HG03025 (cell line): ENCODE measurements at regions not wholly inside any gene's neighbourhood (a gene's known extent, or its start where the extent isn't known, plus 50 kb on each side); places are given as distances from the start of the nearest gene placed in this dataset.

Source experiments
- ATAC-seq: cut with Tn5 transposase; IDR thresholded peaks from one replicate; pipeline ENCODE4 v1.9.1; 2021; ENCODE audit warnings: mild to moderate bottlenecking, moderate library complexity; ENCODE audit not compliant: unreplicated experiment, low FRiP score

DNA sequence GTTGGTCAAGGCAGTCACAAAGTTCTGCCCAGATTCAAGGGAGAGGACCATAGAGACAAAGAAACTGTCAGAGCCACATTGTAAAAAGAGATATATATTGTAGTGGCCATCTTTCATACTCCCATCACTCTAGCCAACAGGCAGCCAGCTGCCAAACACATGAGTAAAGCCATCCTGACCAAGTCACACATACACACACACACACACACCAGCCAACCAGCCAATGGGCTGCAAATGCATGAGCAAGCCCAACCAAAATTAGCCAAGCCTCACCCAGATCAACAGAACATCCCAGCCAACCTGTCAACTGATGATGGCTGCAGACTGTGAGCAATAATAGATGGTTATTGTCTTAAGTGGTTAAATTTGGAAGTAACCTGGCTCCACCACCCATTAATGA lies 120.7 kb downstream of the SEC16B start:
- ATAC-seq = no peak

DNA sequence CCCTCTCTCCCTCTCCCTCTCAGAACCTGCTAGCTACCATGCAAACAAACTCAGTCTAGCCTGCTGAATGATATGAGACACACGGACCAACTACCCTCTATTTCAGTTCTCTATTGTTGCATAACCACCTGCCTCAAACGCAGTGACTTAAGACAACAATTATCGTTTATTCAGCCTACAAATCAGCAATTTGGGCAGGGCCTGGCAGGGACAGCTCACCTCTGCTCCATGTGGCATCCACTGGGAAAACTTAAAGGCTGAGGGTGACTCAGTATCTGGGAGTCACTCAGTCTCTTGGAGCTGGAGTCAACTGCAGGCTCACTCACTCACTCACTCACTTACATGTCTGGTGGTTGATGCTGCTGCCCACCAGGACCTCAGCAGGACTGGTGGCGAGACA lies 121.3 kb downstream of the SEC16B start:
- no peak for ATAC-seq

DNA sequence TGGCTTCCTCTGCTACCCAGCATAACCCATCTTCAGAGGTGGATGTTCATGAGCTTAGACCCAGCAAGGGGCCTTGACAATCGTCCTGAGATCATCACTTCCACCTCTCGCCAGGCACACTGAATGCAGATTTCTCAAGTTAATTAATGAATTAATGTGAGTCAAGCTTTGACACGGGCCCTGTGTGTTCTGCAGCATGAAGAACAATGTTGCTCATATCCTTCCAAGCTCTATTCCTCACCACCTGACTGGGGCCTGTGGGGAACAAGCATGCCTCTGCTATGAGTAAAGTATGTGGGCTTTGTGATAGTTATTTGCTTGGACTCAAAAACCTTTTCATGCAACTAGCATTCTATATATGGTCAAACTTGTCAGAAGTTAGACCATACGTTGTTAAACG lies 122.0 kb downstream of the SEC16B start:
- ATAC-seq = no peak

DNA sequence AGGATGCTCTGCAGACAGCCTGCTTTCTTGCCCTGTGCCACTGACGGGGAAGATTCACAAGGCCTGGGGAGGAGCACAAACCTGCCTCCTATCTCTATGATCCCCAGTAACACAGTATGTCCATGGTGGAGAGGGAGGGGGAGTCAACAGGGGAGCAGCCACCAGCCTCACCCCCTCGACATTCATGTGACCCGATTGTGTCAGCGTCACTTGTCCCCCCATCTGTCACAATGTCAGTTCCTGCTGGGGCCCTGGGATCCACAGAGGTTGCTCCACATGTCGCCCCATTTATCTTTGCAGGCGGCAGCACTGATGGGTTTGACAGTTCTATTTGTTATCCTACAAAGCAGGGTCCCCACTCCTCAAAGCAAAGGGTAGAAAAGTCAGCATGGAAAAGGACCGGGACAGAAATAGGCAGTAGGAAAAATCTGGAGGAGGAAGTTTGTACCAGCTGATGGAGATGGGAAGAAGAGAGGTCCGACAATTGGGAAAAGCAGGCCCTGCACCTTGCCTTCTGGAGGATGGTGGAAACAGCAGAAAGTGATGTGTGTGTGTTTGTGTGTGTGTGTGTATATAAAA lies 130.9 kb downstream of the SEC16B start:
- ATAC-seq = no peak

DNA sequence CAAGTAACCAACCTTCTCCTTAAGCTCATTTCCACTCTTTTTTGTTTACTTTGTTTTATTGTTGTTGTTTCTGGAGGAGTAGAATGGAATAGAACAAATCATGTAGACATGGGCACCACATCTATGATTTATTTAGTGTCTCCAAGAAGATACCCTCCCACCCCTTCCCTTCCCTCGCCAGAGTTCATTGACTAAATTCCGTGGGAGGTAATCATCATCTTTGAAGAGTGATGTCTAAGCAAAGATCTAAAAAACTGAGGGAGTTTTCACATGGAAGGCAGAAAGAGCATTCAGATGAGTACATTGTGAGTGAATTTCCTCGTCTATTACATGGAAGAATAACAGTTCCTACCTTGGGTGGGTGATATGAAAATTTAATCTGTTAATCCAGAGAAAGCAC lies 136.2 kb downstream of the SEC16B start:
- ATAC-seq = no peak

DNA sequence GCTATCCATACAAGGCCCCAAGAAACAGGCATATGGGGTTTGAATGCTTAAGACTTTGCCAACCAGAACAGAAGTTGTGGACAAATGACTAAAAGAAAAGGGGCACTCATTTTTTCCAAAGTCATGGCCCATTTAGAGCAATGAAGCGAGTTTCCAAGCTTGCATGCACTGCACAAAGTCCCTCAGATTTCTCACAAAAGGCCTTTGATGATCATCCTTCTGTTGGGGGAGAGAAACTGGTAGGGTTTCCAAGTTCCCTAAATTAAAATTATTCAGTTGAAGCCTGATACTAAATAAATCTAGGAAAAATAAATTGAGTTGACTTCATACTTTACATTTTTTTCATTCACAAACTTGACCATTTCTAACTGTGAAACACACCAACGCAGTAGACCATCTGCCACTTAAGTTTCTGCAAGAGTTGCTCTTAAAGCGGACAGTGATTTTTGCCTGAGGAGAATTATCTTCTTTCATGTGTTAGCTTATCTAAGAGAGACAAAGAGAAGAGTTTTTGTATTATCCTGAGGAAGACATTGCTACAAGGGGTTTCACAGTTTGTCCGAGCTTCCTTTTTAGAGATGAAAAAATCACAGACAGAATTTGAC lies 139.2 kb downstream of the SEC16B start:
- ATAC-seq = no peak

DNA sequence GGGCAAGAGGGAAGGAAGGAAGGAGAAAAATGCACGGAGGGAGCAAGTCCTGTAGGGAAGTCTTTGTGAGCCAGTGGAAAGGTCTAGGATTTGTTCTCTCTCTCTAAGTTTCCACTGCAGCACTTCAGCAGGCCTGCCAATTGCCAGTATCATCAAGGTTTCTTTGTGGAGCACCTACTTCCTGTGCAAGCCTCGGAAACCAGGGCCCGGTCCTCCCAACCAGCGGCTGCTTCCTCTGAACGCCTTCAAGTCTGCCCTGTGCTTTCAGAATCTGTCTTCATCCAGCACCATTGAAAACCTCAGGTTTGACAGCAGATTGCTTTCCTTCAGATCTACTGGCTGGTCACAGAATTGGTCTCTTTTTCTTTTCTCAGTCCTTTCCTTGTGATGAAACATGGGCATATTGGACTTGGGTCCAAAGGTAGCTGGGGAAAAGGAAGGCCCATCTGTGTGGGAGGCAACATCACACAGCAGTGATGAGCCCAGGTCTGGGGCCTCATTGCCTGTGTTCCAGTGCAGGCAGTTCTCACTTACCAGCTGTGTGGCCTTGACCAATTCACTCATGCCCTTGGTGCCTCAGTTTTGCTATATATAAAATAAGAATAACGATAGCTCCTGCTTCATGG lies 144.5 kb downstream of the SEC16B start:
- no peak for ATAC-seq

DNA sequence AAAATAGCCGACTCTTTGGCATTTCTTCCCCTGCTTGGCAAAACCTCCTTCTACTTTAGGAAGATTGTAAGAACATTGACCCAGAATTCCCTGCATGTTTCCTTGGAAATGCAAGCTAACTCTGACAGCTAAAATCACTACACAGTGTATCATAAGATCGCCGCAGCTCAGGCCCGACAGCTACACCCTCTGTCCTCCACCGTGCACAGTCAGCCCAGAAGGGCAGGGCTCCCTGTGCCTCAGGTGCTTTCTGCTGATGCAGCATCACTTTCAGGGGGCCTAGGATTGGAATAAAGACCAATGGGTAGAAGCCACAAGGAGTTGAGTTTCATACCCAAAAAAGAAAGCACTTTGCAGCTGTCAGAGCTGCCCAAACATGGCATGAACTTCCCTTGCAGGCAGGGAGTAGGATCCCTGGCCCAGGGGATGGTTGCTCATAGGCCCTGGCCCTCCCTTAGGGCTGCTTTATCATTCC lies 145.3 kb downstream of the SEC16B start:
- ATAC-seq = no peak

DNA sequence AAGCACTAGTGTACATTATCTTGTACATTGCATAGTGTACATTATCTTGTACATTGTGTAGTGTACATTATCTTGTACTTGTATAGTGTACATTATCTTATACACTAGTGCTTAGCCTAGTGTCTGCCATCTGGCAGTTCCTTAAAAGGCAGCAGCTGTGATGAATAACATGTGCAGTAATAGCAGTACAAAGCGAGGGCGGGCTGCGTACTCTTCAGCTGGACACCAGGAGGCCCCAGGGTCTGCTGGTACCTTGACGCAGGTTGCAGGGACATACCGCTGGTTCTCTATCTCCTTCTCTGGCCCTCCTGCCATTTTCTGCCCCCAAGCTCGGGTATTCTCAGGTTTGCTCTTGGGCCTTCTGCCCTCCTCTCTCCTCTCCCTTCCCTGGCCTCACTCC lies 149.6 kb downstream of the SEC16B start:
- ATAC-seq = no peak

DNA sequence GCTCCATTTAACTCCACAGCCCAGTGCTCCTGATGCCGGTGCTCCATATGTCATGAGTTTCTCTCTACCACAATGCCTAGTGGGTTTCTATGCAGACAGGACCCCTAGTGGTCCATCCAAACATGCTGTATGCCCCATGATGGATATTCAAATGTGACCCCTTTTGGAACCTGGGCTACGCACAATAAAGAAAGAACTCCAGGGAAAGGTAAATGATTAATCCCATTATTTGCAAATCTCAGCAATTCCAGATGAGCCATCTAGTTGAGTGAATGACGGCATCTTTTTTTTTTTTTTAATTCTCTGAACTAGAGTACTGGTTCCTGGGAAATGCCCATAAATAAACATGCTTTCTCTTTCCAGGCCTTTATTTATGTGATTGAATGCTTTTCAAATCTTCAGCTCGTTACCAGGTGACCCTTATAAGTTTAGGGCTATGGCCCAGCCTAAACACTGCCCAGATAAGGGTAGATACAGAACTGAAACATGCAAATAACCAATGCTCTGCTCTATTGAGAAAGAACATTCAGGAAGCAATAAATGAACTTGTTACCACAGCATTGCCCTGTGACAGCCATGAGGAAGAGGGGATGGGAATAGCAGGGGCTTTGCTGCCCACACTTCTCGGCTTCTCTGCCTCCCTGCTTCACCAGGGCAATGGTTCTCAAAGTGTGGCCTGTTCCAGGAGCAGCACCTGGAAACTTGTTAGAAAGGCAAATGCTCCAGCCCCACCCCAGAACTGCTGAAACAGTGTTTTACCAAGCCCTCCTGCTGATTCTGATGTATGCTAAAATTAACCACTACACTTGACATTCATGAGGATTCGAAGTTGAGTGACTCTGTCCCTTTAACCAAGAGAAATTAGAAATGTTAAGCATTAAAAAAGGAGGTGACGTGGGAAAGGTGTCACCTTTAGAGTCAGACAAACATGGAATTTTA lies 151.7 kb downstream of the SEC16B start:
- ATAC-seq = peak; percentile 87

DNA sequence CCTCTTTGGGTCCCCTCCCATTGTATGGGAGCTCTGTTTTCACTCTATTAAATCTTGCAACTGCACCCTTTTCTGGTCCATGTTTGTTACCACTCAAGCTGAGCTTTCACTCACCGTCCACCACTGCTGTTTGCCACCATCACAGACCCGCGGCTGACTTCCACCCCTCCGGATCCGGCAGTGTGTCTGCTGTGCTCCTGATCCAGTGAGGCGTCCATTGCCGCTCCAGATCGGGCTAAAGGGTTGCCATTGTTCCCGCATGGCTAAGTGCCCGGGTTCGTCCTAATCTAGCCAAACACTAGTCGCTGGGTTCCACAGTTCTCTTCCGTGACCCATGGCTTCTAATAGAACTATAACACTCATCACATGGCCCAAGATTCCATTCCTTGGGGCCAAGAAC lies 157.2 kb downstream of the SEC16B start:
- no peak for ATAC-seq

DNA sequence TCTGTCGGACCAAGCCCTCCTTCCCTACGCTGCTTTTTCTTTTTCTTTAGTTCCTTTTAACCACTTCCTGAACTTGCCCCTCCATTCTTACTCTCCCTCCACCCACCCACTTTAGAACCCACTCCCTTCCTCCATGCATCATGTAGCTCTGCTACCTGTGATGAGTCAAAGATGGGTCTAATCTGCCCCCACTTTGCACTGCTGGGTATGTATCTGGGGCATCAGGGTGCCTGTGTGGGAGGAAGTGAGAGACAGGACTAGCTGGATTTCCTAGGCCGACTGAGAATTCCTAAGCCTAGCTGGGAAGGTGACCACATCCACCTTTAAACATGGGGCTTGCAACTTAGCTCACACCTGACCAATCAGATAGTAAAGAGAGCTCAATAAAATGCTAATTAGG lies 157.7 kb downstream of the SEC16B start:
- no peak for ATAC-seq

DNA sequence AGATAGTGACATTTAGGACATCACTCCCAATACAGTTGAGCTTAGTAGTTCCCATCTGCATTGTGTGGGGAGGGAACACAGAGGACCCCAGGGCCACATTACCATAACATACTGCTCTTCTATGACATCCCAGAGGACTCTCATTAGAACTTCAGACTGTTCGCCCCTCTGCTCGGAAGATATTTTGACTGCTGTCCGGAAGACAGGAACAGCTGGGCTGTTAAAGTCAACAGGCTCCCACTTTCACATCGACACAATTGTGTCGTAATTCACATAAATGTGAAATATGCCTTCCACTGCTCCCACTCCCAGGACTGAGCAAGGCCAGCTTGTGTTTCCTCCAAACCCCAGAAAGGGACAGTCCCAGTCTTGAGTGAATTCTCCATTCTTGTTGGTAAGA lies 158.4 kb downstream of the SEC16B start:
- ATAC-seq = no peak

DNA sequence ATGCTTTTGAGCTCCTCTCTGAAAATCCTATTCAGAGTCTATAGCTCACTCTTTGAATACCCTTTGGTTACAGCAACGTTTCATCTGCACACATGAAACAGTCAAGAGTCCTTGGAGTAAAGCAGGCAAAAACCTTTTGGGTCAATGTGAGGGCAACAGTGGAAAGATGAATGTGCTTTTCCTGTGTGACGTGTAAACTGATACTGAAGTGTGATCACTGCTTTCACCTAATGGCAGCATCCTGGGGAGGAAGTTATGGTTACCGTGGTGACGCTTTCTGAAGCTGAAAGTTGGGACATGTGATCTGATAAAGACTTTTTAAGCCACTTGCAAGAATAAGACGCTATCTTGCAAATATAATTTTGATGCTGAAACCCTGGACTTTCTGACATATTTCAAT lies 160.0 kb downstream of the SEC16B start:
- ATAC-seq = no peak

DNA sequence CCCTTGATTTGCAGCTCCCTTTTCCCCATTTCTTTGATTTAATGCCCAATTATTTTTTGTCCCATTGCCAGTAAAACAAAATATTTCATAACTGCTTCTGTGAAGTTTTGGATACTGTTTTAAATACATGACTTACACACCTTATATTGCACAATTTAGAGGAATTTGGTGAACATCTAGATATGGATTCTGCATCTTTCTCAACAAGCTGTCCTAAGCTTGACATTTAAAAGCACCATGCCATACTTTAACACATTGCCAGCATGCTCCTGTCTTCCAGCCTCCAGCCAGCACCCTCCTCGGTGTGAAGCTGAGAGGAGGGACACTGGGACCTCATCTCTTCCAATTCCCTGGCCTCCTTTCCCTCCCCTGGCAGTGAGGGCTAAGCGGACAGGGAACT lies 167.6 kb downstream of the SEC16B start:
- ATAC-seq = no peak

DNA sequence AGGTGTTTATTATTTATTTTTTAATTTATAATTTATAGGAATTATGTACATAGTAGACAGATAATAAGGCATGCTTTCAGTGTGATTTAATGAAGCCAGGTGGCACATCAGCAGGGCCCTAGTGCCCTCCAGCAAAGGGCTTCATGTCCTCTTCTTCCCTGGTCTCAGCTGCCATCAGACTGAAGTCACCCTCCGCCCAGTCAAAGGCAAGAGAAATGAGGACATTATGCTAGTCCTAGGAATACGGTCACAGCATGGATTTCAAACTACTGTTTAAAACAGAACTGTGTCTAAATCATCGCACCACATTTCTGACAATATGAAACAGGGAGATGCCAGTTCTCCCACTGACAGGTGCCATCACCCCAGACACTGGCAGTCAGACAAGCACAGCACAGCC lies 168.1 kb downstream of the SEC16B start:
- ATAC-seq = no peak

DNA sequence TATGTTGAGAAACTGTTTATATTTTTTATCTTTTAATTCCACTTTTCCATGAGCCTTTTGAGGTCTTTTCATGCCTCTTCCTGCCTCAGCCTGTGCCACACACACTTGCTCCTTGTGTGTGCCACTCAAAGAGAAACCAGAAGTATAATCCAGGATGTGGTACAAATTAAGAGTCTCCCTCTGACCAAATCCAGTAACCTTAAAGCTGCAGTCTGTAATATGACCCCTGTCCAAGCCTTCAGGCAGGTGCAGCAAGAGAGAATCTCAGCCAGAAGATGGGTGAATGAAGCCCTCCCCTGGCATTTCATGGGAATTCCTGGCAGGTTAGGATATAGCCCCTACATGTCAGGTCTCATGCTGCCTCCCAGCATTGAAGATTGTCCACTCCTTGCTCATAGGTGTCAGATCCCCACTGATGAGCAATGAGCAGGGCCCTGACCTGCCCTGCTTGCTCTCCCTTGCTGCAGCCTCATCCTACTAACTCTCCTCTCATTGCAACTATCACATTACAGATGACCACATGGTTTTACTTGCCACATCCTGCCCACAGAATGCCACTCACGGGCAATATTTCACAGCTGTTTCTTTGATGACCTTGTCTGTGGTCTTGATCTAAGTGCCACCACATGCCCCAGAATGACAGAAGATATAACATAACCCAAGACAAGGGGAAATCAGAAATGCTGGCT lies 169.3 kb downstream of the SEC16B start:
- ATAC-seq = no peak

DNA sequence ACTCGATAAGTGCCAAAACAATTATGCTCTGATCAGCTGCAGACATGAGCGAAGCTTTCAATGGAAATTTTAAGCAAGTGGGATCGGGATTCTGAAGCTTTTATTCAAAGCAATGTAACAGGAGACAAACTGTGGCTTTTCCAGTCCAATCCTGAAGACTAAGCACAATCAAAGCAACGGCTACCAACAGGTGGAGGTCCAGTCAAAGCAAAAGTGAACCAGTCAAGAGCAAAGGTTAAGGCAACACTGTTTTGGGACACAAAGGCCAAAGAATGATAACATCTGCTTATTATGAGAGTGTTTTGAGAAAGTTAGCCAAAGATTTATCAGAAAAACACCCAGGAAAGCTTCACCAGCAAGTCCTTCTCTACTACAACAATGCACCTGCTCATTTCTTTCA lies 170.1 kb downstream of the SEC16B start:
- ATAC-seq = no peak

DNA sequence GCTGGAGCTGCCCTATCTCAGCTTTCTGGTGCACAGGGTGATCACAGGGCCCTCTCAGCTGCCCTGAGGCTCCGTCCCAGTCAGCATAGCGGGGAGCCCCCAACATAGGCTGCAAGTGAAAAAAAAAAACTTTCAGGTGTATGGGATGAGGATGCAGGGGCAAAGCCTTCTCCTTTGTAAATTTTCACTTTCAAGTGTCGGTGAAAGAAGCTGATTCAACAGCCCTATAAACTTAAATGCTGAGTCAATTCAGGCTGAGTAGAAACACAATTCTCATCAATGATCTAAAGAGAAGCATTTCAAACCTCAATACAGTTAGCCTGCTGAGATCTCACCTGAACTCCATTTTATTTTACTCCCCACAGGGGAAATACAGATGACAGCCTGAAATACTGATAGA lies 171.2 kb downstream of the SEC16B start:
- ATAC-seq = no peak

DNA sequence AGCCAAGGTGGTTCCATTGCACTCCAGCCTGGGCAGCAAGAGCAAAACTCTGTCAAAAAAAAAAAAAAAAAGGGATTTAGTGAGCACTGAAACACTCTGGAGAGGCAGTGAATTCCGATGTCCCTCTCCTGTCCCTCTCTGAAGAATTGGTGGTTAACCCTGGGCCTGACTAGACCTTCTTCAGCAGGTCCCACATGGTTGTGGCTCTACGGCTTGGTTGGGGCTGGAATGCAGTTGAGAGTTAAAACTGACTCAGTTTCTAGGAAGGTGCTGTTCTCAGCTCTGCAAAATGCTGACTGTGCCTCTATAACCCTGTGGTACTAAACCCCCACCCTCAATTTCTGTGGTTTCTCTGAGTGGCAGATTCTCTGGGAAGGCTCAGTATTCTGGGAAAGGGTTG lies 173.3 kb downstream of the SEC16B start:
- no peak for ATAC-seq
